Astrocyte of the cerebellum (primary cell): ENCODE measurements at regions not wholly inside any gene's neighbourhood (a gene's known extent, or its start where the extent isn't known, plus 50 kb on each side); places are given as distances from the start of the nearest gene placed in this dataset.
"Not testable (repeated sequence)": the region's sequence is repeated elsewhere in the genome, so short reads cannot be mapped to it uniquely, and the experiment has no call there.

Experiments
- DNase-seq: peaks from one replicate; pipeline ENCODE4 v3.0.0-alpha.2; 2011; ENCODE audit warnings: low read depth
- H3K4me3 ChIP-seq: 2 replicates; pipeline ENCODE4 v1.5.1; 2011; ENCODE audit warnings: mild to moderate bottlenecking, low read depth, low read length, moderate library complexity
- CTCF ChIP-seq: IDR thresholded peaks from 2 replicates; pipeline ENCODE4 v1.5.1; 2012; ENCODE audit warnings: low read length, low read depth, moderate library complexity, mild to moderate bottlenecking; ENCODE audit errors: missing control alignments
- in situ Hi-C: cut with HindIII; loops from 2 replicates; pipeline ENCODE4 v1.10.0; 2017; ENCODE audit warnings: low sequenced_read_pairs

- no peak for DNase-seq
- no peak for TF ChIP-seq CTCF
- in situ Hi-C loops, result no loop called here
- H3K4me3 ChIP-seq, result no peak overlapping the region
Measured at GRCh38 chr2:82342356-82342755, 2037.8 kb upstream of the LRRTM1 start.

GRCh38 chr2:82340578-82341053 lies 2036.1 kb upstream of the LRRTM1 start:
- no peak for TF ChIP-seq CTCF
- in situ Hi-C loops, result no loop called here
- DNase-seq, result no peak

DNA sequence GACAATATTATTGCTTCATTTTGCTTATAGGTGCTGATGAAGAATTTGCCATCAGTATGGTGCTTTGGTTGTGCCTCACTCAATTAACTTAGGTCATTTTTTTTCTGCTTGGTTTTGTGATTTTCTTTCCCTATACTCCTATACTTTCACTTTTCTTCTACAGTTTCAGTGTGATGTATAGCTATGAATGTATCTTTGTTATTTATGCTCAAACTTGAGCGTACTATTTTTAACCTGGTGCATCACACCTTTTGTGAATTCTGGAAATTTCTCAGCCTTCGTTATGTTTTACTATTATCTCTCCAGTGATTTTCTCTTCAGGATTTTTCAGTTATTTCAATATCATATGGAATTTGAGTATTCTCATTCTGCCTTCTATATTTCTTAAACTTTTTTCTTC lies 2035.3 kb upstream of the LRRTM1 start:
- no peak for DNase-seq
- TF ChIP-seq CTCF, result no peak
- in situ Hi-C loops, result no loop called here

More at GRCh38 chr2:82340578-82341053, 2036.1 kb upstream of the LRRTM1 start:
- no peak overlapping the region for H3K4me3 ChIP-seq

DNA sequence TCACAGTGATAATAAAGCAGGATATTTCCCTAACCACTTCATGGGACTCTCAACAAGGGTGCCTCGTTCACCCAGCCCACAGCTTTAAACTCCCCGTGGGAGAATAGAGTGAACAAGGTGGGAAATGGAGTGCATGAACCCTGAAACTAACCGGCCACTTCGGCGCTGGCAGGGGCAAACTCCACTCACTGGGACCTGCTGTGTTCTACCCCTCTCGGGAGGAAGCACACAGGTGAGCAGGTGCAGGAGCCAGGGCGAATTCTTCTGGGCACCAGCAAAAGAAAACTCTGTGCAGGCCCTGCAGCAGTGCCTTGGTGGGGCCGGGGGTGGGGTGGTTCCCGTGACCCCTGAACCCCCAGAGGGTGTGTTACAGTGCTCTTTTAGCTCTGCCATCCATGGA lies 2029.1 kb upstream of the LRRTM1 start:
- TF ChIP-seq CTCF, result no peak
- no peak for DNase-seq
- H3K4me3 ChIP-seq, result no peak overlapping the region
- in situ Hi-C loops, result no loop called here

More for the DNA sequence above, 2035.3 kb upstream of the LRRTM1 start:
- no peak overlapping the region for H3K4me3 ChIP-seq

DNA sequence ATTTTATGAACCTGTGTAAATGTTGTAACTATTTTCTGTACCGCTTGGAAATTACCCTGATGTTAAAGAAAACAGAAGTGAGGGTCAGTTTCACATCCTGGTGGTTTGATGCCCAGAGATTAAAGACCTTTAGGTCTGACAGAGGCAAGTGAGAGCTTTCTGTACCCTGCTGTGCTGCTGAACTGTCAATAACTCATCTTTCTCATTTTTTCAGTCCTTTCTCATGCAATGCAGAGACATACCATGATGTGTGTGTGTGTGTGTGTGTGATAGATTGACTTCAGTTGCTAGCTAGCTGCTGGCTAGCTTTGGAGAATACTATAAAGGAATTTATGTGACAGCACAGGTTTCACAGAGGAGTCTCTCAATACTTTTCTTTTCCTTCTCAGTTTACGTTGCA lies 2025.6 kb upstream of the LRRTM1 start:
- TF ChIP-seq CTCF, result no peak
- in situ Hi-C loops, result no loop called here
- no peak overlapping the region for H3K4me3 ChIP-seq
- no peak for DNase-seq

DNA sequence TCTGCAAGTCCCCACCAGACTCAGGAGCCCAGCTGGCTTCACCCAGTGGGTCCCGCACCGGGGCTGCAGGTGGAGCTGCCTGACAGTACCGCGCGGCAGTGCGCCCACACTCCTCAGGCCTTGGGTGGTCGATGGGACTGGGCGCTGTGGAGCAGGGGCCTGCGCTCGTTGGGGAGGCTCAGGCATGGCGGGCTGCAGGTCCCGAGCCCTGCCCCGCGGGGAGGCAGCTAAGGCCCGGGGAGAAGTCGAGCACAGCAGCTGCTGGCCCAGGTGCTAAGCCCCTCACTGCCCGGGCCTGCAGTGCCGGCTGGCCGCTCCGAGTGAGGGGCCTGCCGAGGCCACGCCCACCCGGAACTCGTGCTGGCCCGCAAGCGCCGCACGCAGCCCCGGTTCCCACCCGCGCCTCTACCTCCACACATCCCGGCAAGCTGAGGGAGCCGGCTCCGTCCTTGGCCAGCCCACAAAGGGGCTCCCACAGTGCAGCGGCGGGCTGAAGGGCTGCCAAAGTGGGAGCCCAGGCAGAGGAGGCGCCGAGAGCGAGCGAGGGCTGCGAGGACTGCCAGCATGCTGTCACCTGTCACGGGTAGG lies 2021.7 kb upstream of the LRRTM1 start:
- H3K4me3 ChIP-seq, DNase-seq, in situ Hi-C loops: not testable (repeated sequence)

DNA sequence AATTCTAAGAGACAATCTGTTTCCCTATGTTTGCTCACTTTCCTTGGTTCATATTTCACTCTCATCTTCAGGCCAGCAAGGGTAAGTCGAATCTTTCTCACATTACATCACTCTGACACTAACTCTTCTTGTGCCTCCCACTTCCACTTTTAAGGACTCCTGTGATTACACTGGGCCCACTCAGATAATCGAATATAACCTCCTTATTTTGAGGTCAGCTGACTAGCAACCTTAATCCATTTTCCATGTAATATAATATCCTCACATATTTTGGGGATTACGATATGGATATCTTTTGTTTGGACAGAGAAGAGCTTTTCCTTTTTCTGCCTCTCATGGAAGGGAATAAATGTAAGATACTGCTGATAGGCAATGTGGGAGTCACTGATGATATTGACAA lies 2015.7 kb upstream of the LRRTM1 start:
- TF ChIP-seq CTCF, result no peak
- H3K4me3 ChIP-seq, result no peak overlapping the region
- in situ Hi-C loops, result no loop called here
- DNase-seq, result no peak
